GM19023 (cell line): ENCODE measurements at regions not wholly inside any gene's neighbourhood (a gene's known extent, or its start where the extent isn't known, plus 50 kb on each side); places are given as distances from the start of the nearest gene placed in this dataset.

Experiments
- ATAC-seq: cut with Tn5 transposase; IDR thresholded peaks from one replicate; pipeline ENCODE4 v1.9.1; 2021; ENCODE audit warnings: mild to moderate bottlenecking, moderate library complexity; ENCODE audit not compliant: unreplicated experiment

GRCh38 chr10:56745490-56745889 is 384.4 kb upstream of the ZWINT start:
- no peak for ATAC-seq

- ATAC-seq, result no peak
Measured at GRCh38 chr10:56728349-56728748, 367.3 kb upstream of the ZWINT start.

- ATAC-seq, result no peak
Measured at GRCh38 chr10:56722912-56723311, 361.9 kb upstream of the ZWINT start.

GRCh38 chr10:56715262-56715661 is 354.2 kb upstream of the ZWINT start:
- no peak for ATAC-seq

- ATAC-seq, result no peak
Measured at GRCh38 chr10:56698506-56698905, 337.4 kb upstream of the ZWINT start.

GRCh38 chr10:56679578-56679977 is 318.5 kb upstream of the ZWINT start:
- ATAC-seq, result no peak

GRCh38 chr10:56662765-56663447 is 301.8 kb upstream of the ZWINT start:
- peak; percentile 77 for ATAC-seq

GRCh38 chr10:56653289-56653688 is 292.2 kb upstream of the ZWINT start:
- ATAC-seq, result no peak

GRCh38 chr10:56646329-56647111 is 285.5 kb upstream of the ZWINT start:
- ATAC-seq, result no peak

- ATAC-seq, result peak; percentile 100
Measured at GRCh38 chr10:56633876-56634452, 272.9 kb upstream of the ZWINT start.

GRCh38 chr10:56632537-56632936 is 271.5 kb upstream of the ZWINT start:
- ATAC-seq, result no peak

GRCh38 chr10:56624082-56624481 is 263.0 kb upstream of the ZWINT start:
- peak; percentile 60 for ATAC-seq

- no peak for ATAC-seq
Measured at GRCh38 chr10:56623064-56623463, 262.0 kb upstream of the ZWINT start.

GRCh38 chr10:56622335-56622973 is 261.4 kb upstream of the ZWINT start:
- ATAC-seq, result peak; percentile 64

GRCh38 chr10:56606202-56606601 is 245.1 kb upstream of the ZWINT start:
- ATAC-seq, result no peak

- ATAC-seq, result no peak
Measured at GRCh38 chr10:56605051-56605450, 244.0 kb upstream of the ZWINT start.

GRCh38 chr10:56604624-56605023 is 243.6 kb upstream of the ZWINT start:
- ATAC-seq, result no peak

- ATAC-seq, result no peak
Measured at GRCh38 chr10:56599201-56599600, 238.1 kb upstream of the ZWINT start.

- ATAC-seq, result no peak
Measured at GRCh38 chr10:56596257-56596656, 235.2 kb upstream of the ZWINT start.

GRCh38 chr10:56593120-56593519 is 232.1 kb upstream of the ZWINT start:
- no peak for ATAC-seq

GRCh38 chr10:56586461-56586891 is 225.4 kb upstream of the ZWINT start:
- no peak for ATAC-seq
